GM19239 (cell line): ENCODE measurements at regions not wholly inside any gene's neighbourhood (a gene's known extent, or its start where the extent isn't known, plus 50 kb on each side); places are given as distances from the start of the nearest gene placed in this dataset.

Source experiments
- DNase-seq: peaks from one replicate; pipeline ENCODE4 v3.0.0; 2011; ENCODE audit warnings: low spot score; ENCODE audit not compliant: insufficient read length
- FAIRE-seq: peaks from 2 replicates; lab custom pipeline; 2011; peaks lifted over from hg19 to GRCh38; lab: Jason Lieb, UNC

- DNase-seq (no peak), FAIRE-seq (peak; percentile 48)
Measured at GRCh38 chr2:188235364-188235763, 56.3 kb upstream of the GULP1 start.

GRCh38 chr2:188238386-188238785 lies 53.3 kb upstream of the GULP1 start:
- DNase-seq, result no peak
- no peak for FAIRE-seq
